Endothelial cell of umbilical vein (primary cell): ENCODE measurements at regions not wholly inside any gene's neighbourhood (a gene's known extent, or its start where the extent isn't known, plus 50 kb on each side); places are given as distances from the start of the nearest gene placed in this dataset.

Source experiments
- CTCF ChIP-seq, 2 donors: IDR thresholded peaks; 1 replicate in 1 of 2; 2 replicates in 1 of 2; pipeline ENCODE4 v1.5.1; 2011; ENCODE audit warnings: low read length in 2 of 2, mild to moderate bottlenecking in 2 of 2, moderate library complexity in 2 of 2, control low read depth in 1 of 2, inconsistent platforms in 1 of 2, low read depth in 1 of 2; ENCODE audit not compliant: insufficient read depth in 1 of 2; ENCODE audit errors: extremely low read depth in 1 of 2
- EZH2 ChIP-seq: IDR thresholded peaks from 2 replicates; pipeline ENCODE4 v1.6.1; 2012; ENCODE audit warnings: borderline replicate concordance, low read depth, mild to moderate bottlenecking, moderate library complexity, low read length, inconsistent platforms; ENCODE audit not compliant: severe bottlenecking
- FOS ChIP-seq: IDR thresholded peaks from 2 replicates; pipeline ENCODE4 v1.6.1; 2011; ENCODE audit warnings: mild to moderate bottlenecking, low read length, moderate library complexity, borderline replicate concordance; ENCODE audit not compliant: insufficient read depth
- GATA2 ChIP-seq: IDR thresholded peaks from 2 replicates; pipeline ENCODE4 v1.7.0; 2011; ENCODE audit warnings: low read depth, mild to moderate bottlenecking, moderate library complexity, mixed read lengths, low read length; ENCODE audit not compliant: insufficient read length, insufficient read depth
- JUN ChIP-seq: IDR thresholded peaks from 2 replicates; pipeline ENCODE4 v1.6.1; 2011; ENCODE audit warnings: borderline replicate concordance, low read depth; ENCODE audit not compliant: insufficient read length, insufficient read depth
- MAX ChIP-seq: IDR thresholded peaks from 2 replicates; pipeline ENCODE4 v1.6.1; 2011; ENCODE audit not compliant: insufficient read depth, insufficient read length
- MYC ChIP-seq: IDR thresholded peaks from one replicate; pipeline ENCODE4 v1.6.1; 2011; ENCODE audit warnings: mild to moderate bottlenecking, low read depth, low read length
- POLR2A ChIP-seq: IDR thresholded peaks from 2 replicates; pipeline ENCODE4 v1.6.1; 2012; ENCODE audit warnings: low read depth, mild to moderate bottlenecking, control low read depth, low read length
- POLR2AphosphoS5 ChIP-seq: IDR thresholded peaks from 2 replicates; pipeline ENCODE4 v1.6.1; 2012; ENCODE audit warnings: low read depth, mild to moderate bottlenecking, control low read depth, low read length, moderate library complexity; ENCODE audit not compliant: insufficient read depth

DNA sequence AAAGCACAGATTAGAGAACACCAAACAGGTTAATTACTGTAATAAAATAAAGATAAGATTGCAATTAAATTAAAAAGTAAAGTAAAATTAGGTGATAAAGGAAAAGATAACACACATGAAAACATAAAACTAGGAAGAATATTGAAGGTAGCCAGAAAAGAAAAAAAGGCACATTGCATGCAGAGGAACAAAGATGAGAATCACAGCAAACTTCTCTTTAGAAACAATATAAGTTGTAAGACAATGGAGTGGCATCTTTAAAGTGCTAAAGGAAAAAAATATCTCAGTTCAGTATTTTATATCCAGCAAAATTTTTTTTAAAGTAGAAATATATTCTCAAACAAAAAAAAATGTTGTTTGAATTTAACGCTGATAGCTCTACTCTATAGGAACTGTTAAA lies 366.0 kb downstream of the CPS1 start:
- no peak for TF ChIP-seq MAX
- TF ChIP-seq CTCF (IDR thresholded peaks at IDR 0.05; ENCODE audit: extremely low read depth in 1 of 2, insufficient read depth in 1 of 2, low read depth in 1 of 2, low read length in 2 of 2): no peak
- TF ChIP-seq MYC: no peak
- TF ChIP-seq EZH2: no peak
- TF ChIP-seq POLR2AphosphoS5: no peak
- no peak for TF ChIP-seq POLR2A
- no peak for TF ChIP-seq JUN
- TF ChIP-seq GATA2: no peak
- TF ChIP-seq FOS: no peak
